NOMO-1 (cell line): ENCODE measurements at regions not wholly inside any gene's neighbourhood (a gene's known extent, or its start where the extent isn't known, plus 50 kb on each side); places are given as distances from the start of the nearest gene placed in this dataset.
"Not testable (repeated sequence)": the region's sequence is repeated elsewhere in the genome, so short reads cannot be mapped to it uniquely, and the experiment has no call there.

Experiments used
- DNase-seq, 2 experiments: peaks; one replicate each; lab custom pipeline; 2025; ENCODE audit not compliant: unreplicated experiment in 2 of 2; lab: John Stamatoyannopoulos, UW

GRCh38 chr6:43925636-43926139 lies 155.7 kb downstream of the VEGFA start:
- not testable (repeated sequence) for DNase-seq

DNA sequence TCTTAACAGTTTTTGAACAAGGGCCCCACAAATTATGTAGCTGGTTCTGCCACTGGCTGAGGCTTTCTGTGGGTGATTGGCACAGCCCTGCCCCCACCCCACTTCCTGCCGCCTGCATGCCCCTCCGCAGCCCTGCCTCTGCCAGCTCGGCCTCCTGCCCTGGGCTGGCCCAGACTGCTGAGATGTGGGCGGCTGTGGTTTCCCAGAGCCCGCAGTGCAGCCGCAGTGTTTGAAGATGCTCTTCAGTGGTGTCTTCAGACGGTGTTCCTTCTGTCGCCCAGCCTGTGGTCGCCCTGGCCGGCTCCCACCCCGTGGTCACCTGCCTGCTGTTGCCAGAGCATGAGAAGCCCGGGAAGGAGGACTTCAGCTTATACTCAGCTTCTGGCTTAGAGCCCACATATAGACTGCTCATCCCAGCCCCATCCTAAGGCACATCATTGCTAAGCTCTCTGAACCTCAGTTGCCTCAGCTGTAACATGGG lies 154.3 kb downstream of the VEGFA start:
- DNase-seq = peak; percentile 54 to 79

- DNase-seq = no peak
These were observed 153.6 kb downstream of the VEGFA start for GRCh38 chr6:43923376-43924221.

GRCh38 chr6:43922426-43923375 lies 152.7 kb downstream of the VEGFA start:
- no peak for DNase-seq

- no peak for DNase-seq
These were observed 151.8 kb downstream of the VEGFA start for GRCh38 chr6:43921548-43922425.

- no peak for DNase-seq
These were observed 151.0 kb downstream of the VEGFA start for GRCh38 chr6:43921039-43921438.

- no peak for DNase-seq
These were observed 149.8 kb downstream of the VEGFA start for GRCh38 chr6:43919774-43920173.

- DNase-seq = peak in 1 of 2 experiments; percentile 49
These were observed 147.9 kb downstream of the VEGFA start for GRCh38 chr6:43917878-43918382.

- DNase-seq = peak; percentile 49 to 64
These were observed 147.2 kb downstream of the VEGFA start for GRCh38 chr6:43916924-43917877.

- DNase-seq = no peak
These were observed 146.2 kb downstream of the VEGFA start for GRCh38 chr6:43915986-43916923.

DNA sequence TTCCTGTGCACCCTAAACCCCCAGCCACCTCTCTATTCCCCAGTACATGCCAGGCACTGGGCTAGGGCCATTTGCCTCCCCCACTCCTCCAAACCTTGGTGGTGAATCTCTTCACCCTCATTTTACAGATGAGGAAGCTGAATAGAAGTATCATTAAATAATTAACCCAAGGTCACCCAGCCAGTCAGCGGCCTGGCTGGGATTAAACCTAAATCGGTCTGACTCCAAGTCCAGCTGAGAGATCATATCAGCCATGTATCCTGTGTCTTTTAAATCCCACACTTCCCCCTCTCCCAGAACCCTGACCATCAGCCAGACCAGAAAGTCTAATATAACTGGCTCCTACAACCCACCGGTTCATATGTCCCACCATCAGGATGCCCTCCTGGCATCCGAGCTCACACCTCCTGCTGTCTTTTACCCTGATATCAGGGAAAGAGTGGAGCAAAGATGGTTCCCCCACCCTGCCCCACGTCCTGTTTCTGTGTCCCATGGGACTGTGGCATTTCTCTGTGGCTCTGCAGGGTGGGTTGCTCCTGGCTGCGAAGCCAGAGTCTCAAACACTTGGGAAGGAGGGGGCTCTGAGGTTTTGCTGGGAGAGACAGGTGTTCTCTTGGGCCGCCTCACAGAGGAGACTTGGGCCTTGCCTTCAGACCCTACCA lies 145.3 kb downstream of the VEGFA start:
- no peak for DNase-seq

GRCh38 chr6:43914272-43915147 lies 144.5 kb downstream of the VEGFA start:
- DNase-seq = no peak

- no peak for DNase-seq
These were observed 143.6 kb downstream of the VEGFA start for GRCh38 chr6:43913375-43914271.

GRCh38 chr6:43912598-43913371 lies 142.8 kb downstream of the VEGFA start:
- DNase-seq = no peak
